ENCODE measurements at regions not wholly inside any gene's neighbourhood (a gene's known extent, or its start where the extent isn't known, plus 50 kb on each side); places are given as distances from the start of the nearest gene placed in this dataset.

DNA sequence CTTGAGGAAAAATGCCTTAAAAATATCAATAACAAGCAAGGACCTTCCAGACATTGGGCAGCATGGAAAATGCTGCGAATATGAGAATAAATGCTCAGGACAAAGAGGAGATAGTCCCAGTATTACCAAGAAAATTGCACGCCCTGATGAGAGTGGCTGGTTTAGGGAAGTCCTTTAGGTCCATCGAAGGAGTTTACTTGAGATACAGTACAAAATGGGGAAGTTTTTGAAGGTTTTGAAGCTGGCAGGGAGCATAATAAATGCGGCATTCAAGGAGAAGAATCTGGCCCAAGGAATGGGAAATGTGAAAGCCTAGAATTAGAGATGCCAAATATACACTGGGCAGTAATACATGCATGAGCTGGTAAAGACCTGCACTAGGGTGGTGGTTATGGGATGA is 90.2 kb upstream of the SPATS2L start:
- no peak for DNase-seq (ENCODE audit: low spot score)

GRCh38 chr2:200217320-200217719 is 89.2 kb upstream of the SPATS2L start:
- no peak for DNase-seq (ENCODE audit: low spot score)

DNA sequence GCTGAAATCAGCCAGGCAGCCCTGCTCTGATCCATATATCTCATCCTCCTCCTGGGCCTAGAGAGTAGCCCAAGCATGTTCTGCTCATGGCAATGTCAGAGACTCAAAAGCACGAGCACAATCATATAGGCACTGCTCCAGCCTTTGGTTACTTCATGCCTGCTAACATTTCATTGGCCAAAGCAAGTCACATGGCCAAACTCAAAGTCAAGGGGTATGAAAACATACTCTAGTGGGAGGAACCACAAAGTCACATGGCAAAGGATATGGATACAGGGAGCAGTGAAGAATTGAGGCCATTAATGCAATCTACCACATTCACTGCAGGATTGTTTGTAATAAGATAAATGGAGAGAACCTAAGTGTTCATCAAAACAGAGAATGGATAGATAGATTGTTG is 87.8 kb upstream of the SPATS2L start:
- DNase-seq (ENCODE audit: low spot score) = no peak

DNA sequence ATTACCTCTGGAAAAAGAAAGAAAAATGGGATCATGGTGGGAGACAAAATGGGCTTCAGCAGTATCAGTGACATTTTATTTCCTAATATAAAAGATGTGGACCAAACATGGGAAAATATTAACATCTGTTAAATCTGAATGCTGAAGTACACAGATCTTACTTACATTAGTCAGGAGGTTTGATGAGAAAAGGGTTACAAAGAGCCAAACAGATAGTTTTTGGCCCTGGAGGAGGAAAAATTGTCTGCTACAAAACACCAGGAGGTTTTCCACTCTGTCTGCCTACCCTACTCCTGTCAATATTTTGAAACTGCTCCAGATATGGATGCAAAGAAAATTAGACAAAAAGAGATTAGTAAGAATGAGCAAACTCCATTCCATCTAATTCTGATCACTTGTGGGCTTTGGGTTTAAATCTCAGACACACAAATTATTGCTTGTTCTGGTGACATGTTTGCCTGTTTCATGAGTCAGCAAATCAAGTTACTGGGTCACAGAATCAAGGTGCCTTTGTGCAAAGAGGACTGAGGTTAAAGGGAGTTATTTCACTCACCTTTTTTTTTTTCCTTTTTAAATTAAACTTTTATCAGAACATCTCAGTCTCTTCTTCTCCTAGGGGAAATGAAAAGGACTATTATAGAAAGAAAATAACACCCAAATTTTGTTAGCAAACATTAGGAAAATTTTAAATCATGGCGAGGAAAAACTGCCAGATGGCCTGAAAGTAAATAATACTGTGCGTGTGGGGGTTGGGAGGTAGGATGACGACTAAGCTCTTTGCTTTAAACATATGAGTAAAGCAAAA is 87.0 kb upstream of the SPATS2L start:
- DNase-seq (ENCODE audit: low spot score) = no peak

- DNase-seq (ENCODE audit: low spot score) = no peak
These were observed 86.2 kb upstream of the SPATS2L start for GRCh38 chr2:200220251-200220650.

DNA sequence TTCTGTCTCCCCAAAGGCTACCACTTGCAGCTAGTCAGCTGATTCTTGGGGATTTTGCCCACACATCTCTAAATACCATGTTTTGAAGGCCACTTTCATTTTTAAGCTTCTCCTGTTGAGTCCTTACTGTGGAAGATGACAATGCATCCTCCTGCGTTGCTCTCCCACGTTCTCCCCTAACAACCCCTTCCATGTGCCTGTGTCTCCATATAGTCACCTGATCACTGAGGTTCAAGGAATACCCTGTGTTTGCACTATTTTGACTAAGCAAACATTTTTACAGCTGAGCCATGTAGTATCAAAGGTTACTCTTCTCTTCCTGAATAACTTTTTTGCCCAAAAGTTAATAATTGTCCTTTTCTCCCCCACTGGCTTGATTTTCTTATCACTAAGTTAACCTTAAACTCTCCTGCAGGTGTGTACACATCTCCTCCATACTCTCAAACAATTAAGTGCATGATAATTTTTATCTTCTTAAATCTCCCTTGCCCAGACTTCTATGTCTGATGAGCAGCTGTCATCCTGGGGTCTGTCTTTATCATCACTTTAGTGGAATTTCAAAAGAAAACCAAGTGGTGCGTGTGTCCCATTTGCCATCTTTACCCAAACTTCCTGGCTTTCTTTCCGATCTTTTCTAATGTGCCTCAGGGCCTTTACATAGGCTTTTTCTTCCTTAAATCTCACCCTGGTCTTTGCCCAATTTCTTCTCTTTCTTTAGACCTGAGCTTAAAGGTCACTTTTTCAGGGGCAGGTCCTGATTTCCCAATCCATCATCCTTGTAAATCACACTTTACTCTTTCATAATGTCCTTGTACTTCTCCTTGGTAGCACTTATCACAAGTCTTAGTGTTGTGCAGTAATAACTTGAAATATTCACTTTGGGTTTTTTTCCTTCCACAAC is 85.2 kb upstream of the SPATS2L start:
- no peak for DNase-seq (ENCODE audit: low spot score)

- DNase-seq (ENCODE audit: low spot score) = no peak
These were observed 83.7 kb upstream of the SPATS2L start for GRCh38 chr2:200222791-200223190.

- no peak for DNase-seq (ENCODE audit: low spot score)
These were observed 83.2 kb upstream of the SPATS2L start for GRCh38 chr2:200223205-200223784.

DNA sequence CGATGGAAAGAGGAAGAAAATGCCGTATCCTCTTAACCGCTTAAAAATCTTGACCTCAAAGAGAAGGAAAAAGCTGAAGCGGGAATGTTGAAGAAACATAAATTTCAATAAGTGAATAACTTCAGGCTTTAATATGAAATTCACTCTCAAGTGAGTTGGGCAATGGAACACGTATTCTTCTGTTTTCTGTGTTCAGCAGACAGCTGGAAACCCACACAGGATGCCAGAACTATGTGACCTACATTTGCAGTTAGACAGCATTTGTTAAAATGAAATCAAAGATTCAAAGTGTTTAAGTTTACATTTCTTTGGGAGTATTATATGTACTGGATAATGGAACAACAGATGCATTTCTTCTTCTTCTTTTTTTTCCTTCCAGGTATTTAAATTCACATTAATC is 80.5 kb upstream of the SPATS2L start:
- peak; percentile 22 for DNase-seq (ENCODE audit: low spot score)

- DNase-seq (ENCODE audit: low spot score) = no peak
These were observed 79.8 kb upstream of the SPATS2L start for GRCh38 chr2:200226451-200227426.

DNA sequence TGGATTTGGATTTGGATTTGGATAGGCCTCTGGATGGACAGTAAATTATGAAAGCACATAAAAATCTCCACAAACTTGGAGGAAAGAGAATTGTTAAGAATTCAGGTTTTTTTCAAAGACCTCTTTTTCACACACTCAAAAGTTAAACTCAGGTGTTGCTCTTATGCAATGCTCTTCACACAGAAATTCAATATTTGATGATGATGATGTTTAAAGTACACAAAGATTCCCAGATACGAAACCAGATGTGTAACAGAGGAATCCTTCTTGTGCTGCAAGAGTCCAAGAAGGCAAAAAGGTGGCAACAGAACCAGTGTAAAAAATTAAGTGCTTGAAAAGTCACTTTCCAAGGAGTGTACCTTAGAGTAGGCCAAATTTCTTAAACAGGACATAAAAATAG is 75.8 kb upstream of the SPATS2L start:
- no peak for DNase-seq (ENCODE audit: low spot score)

- DNase-seq (ENCODE audit: low spot score) = no peak
These were observed 71.0 kb upstream of the SPATS2L start for GRCh38 chr2:200235533-200235932.

- no peak for DNase-seq (ENCODE audit: low spot score)
These were observed 67.3 kb upstream of the SPATS2L start for GRCh38 chr2:200239216-200239615.

DNA sequence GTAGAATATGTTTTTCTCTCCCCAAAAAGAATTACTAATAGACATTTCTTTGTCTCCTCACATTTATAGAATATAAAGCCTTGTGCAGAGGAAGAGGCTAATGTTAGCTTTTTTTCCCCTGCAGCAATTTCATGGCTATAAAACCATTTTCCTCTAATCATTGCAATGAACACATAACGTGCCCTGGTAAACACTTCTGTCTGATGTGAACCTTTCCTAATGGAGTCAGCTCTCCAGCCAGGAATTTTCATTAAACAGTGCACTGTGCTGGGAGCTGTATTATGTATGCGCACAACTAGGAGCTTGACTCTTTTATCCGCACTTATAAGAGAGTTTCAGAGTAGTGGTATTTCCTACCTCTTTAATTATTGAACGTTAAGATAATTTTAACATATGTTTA is 63.9 kb upstream of the SPATS2L start:
- DNase-seq (ENCODE audit: low spot score) = no peak

DNA sequence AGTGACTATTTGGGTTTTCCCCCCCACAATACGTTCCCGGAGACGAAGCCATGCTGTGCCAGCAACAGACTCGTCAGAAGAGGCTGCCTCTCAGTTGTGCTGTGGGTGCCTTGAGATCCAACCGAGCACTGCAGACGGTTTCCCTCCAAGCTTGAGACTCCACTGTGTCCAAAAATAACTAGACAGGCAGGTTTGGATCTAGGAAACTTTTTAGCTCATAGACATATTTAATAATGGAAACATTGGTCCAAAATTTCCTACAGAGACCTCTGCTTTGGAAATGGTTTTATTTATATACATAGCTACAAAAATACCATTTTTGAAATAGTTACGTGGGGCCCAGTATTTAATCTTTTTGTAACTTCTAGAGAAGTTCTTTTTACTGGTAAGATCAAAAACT is 63.1 kb upstream of the SPATS2L start:
- no peak for DNase-seq (ENCODE audit: low spot score)

GRCh38 chr2:200244111-200244510 is 62.4 kb upstream of the SPATS2L start:
- DNase-seq (ENCODE audit: low spot score) = no peak

GRCh38 chr2:200247494-200247893 is 59.0 kb upstream of the SPATS2L start:
- no peak for DNase-seq (ENCODE audit: low spot score)

- DNase-seq (ENCODE audit: low spot score) = no peak
These were observed 54.0 kb upstream of the SPATS2L start for GRCh38 chr2:200252265-200253067.

DNA sequence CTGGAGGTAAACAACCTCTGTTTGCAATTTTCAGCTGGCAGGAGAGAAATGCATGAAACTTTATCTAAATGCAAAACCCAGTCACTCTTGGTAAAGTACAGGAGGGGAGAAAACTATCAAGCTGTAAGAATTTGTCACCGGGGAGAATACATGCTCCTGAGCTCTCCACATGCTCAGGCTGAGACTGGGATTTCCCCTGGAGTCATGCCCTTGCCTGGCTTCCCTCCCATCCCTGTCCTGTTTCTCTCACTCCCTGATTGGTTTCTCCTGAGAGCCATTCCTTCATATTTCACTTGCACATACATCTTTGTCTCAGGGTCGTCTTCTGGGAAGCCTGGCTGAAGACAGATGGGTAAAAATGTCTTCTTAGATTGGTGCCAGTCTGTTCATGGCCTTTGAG is 52.9 kb upstream of the SPATS2L start:
- DNase-seq (ENCODE audit: low spot score) = no peak

DNA sequence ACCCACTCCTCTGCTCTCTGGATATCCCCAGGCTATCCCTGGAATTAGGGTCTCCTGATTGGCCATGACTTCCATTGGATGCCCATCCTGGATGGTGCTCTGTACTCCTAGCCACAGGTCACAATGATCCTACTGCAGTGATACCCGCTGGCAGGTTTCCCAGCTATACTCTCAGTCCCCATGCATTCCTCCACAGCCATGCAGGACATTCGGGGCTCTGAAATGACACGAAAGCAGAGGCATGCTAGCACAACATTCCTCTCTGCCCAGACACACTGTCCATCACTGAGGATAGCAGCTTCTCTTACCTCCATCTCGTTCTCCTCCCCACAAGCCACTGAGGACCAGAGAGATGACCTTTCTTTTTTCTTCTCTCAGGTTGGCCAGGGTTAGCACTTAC is 51.7 kb upstream of the SPATS2L start:
- DNase-seq (ENCODE audit: low spot score) = no peak

DNA sequence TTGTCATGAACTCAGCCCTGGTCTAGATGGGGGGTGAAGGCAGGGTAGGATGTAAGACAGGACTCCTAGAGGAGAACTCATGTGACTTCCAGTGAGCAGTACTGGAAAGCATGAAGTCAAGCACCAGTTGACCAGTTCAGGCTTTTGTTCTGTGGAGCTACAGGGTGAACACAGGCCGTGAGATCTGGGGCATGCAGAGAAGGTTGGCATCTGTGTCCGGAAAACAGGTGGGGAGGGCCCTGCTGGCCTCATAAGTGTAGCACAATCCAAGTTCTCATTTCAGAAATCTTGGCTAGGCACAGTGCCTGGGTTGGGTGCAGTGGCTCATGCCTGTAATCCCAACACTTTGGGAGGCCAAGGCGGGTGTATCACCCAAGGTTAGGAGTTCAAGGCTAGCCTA is 50.9 kb upstream of the SPATS2L start:
- no peak for DNase-seq (ENCODE audit: low spot score)

Data from Ammon's horn (tissue), 1 donor.